GM13977 (cell line): ENCODE measurements at regions not wholly inside any gene's neighbourhood (a gene's known extent, or its start where the extent isn't known, plus 50 kb on each side); places are given as distances from the start of the nearest gene placed in this dataset.

Source experiments
- DNase-seq: peaks from one replicate; pipeline ENCODE4 v3.0.0; 2012; ENCODE audit warnings: low spot score
- CTCF ChIP-seq: IDR thresholded peaks from 2 replicates; pipeline ENCODE4 v1.5.1; 2012; ENCODE audit warnings: mild to moderate bottlenecking, control low read depth; ENCODE audit not compliant: insufficient read depth; ENCODE audit errors: extremely low read depth, missing control alignments
- in situ Hi-C: fragments of 300-500 bp; cut with MboI; formaldehyde crosslinking; loops from one replicate; pipeline ENCODE4 v1.12.0; 2022; ENCODE audit warnings: low sequenced_read_pairs, low pct_unique_long_range_greater_than_20kb, mixed read lengths, inconsistent platforms; ENCODE audit not compliant: unreplicated experiment

- no peak for DNase-seq
- in situ Hi-C loops, result no loop called here
Observed at GRCh38 chr20:58113716-58114115, 114.7 kb downstream of the ANKRD60 start.

GRCh38 chr20:58112017-58112781, 116.3 kb downstream of the ANKRD60 start:
- no peak for DNase-seq
- in situ Hi-C loops, result no loop called here
- no peak for TF ChIP-seq CTCF

More at GRCh38 chr20:58113716-58114115, 114.7 kb downstream of the ANKRD60 start:
- no peak for TF ChIP-seq CTCF

- no peak for TF ChIP-seq CTCF
Observed at GRCh38 chr20:58111310-58112016, 117.0 kb downstream of the ANKRD60 start.

GRCh38 chr20:58109918-58110635, 118.4 kb downstream of the ANKRD60 start:
- in situ Hi-C loops, result no loop called here

More at GRCh38 chr20:58111310-58112016, 117.0 kb downstream of the ANKRD60 start:
- DNase-seq, result no peak
- in situ Hi-C loops, result no loop called here

GRCh38 chr20:58109126-58109880, 119.2 kb downstream of the ANKRD60 start:
- DNase-seq, result no peak
- in situ Hi-C loops, result no loop called here
- no peak for TF ChIP-seq CTCF

More at GRCh38 chr20:58109918-58110635, 118.4 kb downstream of the ANKRD60 start:
- DNase-seq, result no peak
- TF ChIP-seq CTCF, result no peak

GRCh38 chr20:58107533-58107932, 120.9 kb downstream of the ANKRD60 start:
- in situ Hi-C loops, result no loop called here

More at GRCh38 chr20:58107533-58107932, 120.9 kb downstream of the ANKRD60 start:
- no peak for DNase-seq
- TF ChIP-seq CTCF, result no peak
